ENCODE measurements at regions not wholly inside any gene's neighbourhood (a gene's known extent, or its start where the extent isn't known, plus 50 kb on each side); places are given as distances from the start of the nearest gene placed in this dataset.

- no peak for DNase-seq
These were observed 257.9 kb upstream of the RRP15 start for GRCh38 chr1:218027152-218027551.

DNA sequence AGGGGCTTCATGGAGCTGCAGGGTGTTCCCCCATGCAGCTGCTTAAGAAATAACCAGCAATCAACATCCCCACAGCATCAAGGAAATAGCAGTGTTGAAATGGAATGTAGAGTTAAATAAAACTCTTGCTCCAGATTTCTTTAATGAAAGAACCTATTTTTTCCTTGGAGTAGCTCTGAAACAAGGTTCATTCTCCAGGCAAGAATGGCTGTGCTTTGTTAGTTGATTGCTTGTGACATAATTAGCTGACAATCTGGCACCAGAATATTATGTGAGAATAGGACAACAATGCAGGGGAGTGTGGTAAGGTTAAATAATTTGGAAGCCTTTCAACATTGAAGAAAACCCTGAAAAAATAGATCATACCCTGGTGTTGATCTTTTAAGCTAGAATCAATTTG, 254.2 kb upstream of the RRP15 start:
- no peak for DNase-seq

- no peak for DNase-seq
These were observed 253.2 kb upstream of the RRP15 start for GRCh38 chr1:218031901-218032300.

DNA sequence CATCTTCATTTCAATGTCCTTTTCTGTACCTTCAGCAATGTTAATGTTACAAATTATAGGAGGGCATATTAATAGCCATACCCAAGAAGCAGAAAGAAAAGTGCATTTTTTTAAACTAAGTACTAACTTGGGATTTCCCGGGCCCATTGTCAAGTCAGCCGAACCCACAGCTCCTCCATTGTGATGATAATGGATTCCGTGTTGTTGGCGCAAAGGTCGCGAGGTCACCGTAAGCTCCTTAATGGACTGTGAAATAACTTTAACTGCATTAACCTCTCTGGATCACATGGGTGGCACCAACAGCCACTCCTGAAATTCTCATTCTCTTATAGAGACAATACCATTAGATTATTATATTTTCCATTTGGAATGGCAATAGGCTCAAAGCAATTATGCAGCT, 250.6 kb upstream of the RRP15 start:
- no peak for DNase-seq

GRCh38 chr1:218048828-218049420, 236.2 kb upstream of the RRP15 start:
- no peak for DNase-seq

- no peak for DNase-seq
These were observed 235.5 kb upstream of the RRP15 start for GRCh38 chr1:218049641-218050040.

DNA sequence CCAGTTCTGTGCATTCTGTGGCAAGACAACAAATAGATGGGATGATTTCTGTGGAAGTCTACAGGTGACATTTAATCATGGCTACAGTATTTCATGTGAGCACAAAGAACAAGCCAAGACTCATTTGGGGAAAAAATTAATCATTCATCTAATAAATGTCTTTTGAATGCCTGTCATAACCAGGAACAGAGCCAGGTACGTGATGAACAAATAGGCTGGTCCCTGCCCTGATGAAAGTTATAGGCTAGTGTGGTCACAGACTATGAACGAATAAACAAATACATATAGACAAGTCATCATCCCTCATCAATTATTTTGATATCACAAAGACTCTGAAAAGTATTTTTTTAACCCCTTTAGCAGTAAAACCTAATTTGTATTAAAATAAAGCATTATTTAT, 226.4 kb upstream of the RRP15 start:
- DNase-seq: no peak

GRCh38 chr1:218064426-218064825, 220.7 kb upstream of the RRP15 start:
- no peak for DNase-seq

DNA sequence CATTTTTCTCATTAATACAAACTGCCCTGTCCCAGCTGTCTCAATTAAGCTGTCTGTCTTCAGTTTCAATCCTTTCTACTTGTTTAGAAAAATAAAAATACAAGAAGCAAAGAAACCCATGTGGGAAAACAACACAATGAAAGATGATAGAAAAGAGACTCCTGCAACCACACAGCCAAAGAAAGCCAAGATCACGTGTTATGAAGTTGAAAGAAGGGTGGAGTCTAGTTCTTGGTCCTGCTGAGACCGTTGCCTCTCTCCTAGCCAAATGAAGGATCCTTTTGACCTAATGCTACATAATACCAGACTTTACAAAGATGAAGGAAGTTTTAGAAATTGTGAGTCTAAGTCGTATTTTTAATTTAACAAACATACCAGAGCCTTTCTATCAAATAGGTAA, 218.8 kb upstream of the RRP15 start:
- DNase-seq: no peak

DNA sequence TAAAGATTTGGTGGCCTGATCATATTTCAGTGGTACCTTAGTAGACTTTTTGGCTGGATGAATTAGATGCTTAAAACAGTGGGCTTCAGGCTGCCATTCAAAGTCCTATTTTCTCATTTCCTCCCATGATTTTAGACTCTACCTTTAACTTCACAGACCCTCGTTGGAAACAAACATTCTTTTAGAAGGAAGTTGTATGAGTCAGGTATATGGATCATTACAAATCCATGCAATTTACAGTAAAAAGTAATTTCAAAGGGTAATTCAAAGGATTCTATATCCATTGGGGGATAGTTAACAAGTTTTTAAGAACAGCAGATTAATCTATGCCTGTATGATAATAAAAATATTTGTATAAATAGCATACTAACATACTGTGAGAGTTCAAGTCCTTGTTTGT, 216.9 kb upstream of the RRP15 start:
- DNase-seq: no peak

DNA sequence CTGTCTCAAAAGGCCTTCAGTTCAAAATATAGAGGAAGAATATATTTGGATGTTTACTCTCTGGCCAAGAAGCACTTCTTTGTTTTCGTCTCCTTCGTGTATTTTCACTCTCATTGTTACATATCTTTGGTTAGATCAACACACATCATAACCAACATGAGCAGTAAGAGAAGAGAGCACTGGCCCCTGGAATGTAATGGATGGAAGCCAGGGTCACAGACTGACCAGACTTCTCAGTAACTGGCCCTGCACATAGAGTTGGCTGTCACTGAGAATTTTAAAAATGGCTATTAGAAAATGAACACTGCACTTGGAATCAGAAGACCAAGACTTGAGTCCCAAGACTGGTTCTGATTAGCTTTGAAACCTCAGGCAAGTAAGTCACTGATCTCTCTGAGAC, 215.9 kb upstream of the RRP15 start:
- DNase-seq: no peak

GRCh38 chr1:218073062-218073461, 212.0 kb upstream of the RRP15 start:
- no peak for DNase-seq

- DNase-seq: no peak
These were observed 206.2 kb upstream of the RRP15 start for GRCh38 chr1:218078916-218079315.

DNA sequence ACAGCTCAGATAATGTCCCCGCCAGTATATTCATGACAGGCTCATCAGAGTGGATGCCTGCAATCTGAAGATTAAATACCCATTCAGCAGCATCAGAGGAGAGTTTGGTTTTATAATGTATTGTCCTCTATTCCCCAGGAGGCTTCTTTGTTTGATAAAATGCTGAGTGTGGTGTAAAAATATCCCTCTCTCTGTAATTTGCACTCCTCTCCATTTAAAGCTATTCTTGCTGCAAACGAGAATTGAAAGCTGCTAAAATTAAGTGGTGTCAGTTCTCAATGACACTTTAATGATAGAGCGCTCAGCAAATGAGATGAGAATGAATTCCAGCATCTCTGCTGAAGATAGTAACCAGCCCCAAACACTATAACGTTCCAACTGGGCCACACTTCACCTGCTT, 205.7 kb upstream of the RRP15 start:
- DNase-seq: no peak

GRCh38 chr1:218079820-218080219, 205.3 kb upstream of the RRP15 start:
- DNase-seq: no peak

DNA sequence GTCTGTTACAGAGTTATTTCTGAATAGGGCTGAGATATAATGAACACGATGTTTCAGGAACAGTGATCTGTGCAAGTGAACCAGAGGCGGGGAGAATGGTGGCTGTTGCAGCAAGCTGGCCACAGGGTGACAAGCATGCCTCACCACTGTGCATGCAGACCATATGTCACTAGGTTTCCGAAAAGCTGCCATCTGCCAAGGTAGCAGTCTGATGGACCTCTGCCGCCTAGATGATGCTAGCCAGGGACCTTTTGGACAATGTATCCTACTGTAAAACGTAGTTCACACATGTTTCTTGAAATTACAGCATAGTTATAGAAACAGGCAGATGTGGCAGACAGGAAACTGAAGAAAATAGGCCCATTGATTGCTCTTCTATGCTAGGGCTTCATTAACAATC, 204.2 kb upstream of the RRP15 start:
- no peak for DNase-seq

- no peak for DNase-seq
These were observed 203.7 kb upstream of the RRP15 start for GRCh38 chr1:218081358-218081757.

DNA sequence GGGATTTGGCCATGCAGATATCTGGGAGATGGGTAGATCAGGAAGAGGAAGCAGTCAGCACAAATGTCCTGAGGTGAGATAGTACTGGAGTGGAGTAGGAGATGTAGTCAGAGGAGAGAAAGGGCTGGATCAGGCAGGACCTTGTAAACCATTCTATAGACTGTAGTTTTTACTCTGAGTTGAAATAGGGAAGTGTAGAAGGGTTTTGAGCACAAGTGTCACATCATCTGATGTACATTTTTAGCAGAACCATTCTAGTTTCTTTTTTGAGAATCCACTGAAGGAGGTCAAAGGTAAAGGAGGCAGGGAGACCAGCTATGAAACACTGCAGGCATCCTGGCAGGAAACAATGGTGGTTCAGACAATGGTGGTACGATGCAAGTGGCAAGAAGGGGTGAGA, 194.6 kb upstream of the RRP15 start:
- no peak for DNase-seq

DNA sequence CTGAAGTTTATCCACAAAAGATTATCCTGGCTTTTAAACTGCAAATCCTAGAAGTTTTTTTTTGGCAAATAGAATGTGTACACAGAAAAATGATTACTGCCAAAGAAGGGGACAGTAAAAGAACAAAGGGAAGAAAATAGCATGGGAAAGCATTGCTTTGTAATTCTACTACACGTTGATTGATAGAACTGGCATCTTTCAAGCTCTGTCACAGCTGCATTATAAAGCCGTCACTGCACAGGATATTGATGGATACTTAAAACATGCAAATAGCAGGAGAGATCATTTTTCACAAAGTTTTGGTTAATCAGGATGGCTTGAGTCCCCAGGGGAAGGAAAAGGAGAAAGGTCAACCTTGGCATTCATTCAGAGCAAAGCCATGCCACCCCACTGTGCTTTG, 183.7 kb upstream of the RRP15 start:
- no peak for DNase-seq

GRCh38 chr1:218108034-218108433, 177.1 kb upstream of the RRP15 start:
- no peak for DNase-seq

DNA sequence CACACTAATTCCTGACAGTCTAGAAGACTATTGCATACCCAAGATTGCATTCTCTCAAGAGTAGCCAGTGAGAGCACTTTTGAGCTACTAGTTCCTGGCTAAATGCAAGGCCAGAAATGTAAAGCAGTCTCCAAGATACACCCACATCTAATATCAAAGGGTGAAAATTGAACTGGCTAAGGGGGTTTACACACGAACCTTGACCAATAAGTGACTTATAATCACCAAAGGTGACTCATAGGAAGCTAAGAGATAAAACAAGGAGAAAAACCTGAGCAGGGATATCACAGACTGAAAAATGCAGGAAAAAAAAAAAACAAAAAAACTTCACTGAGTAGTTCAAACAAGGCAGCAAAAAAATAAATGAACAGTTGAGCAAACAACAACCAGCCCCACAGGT, 172.2 kb upstream of the RRP15 start:
- no peak for DNase-seq

DNA sequence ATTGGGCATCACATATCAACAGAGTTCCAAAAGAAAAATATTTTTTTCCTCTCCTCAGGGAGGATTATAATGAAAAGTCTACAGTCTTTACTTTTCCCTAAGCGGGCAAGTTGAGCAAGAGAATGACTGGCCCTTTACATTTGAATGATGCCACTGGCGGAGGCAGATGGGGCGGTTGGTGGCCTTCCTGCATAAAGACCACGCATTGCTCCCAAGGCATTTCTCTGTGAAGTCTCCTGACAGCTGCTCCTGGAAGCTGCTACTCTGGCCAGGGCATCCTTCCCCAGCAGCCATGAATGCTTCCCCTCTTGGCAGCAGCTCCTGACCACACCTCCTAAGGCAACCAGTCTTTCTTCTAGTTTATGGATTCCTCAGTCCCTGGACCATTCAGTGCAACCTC, 161.1 kb upstream of the RRP15 start:
- no peak for DNase-seq

DNA sequence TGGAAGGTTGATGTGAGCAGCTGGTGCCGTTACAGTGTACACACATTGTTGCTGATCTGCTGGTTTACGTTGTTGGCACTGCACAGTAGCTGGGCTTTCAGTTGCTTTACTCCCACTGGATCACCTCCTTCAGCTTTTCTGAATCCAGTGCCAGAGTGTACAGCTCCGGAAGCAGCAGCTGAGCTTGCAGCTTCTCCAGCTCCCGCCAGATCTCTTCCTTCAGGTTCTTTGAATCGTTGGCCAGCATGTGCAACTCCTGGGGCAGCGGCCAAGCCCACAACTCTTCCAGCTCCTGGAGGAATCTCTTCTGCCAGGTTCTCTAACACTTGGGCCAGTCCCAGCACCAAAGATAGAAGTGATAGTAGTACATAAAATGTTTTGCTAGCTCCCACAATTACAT, 149.7 kb upstream of the RRP15 start:
- DNase-seq: no peak

GRCh38 chr1:218139761-218140160, 145.3 kb upstream of the RRP15 start:
- DNase-seq: no peak

DNA sequence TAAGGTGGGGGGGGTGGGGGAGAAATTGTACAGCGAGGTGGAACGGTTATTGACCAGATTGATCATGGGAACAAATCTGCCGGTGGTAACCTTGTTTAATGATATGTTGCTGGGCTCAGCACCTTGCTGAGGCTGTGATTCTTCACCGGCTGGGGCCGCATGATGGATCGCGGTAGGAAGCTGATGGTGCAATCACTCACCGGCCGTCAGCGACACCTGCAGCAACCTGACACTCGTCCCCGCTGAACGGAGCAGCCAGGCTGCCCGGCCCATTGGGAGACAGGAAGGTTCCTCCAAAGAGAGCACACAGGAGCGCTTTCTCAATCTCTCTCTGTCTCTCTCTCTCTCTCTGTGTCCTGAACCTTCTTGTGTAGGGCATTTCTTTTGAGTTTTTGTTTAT, 128.5 kb upstream of the RRP15 start:
- DNase-seq: no peak

- no peak for DNase-seq
These were observed 121.7 kb upstream of the RRP15 start for GRCh38 chr1:218163371-218163770.
